ENCODE measurements at regions not wholly inside any gene's neighbourhood (a gene's known extent, or its start where the extent isn't known, plus 50 kb on each side); places are given as distances from the start of the nearest gene placed in this dataset.

DNA sequence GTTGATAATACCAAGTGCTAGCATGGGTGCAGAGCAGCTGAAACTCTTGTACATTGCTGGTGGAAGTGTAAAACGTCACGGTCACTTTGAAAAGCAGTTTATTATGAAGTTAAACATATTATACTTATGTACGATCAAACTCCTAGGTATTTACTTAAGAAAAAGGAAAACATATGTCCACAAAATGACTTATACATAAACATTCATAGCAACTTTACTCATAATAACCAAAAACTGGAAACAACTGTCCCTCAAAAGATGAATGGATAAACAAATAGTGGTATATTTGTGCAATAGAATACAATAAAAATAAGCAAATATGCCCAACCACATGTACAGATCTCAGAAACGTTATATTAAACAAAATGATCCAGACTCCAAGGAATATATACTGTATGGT, 92.3 kb upstream of the TRIO start:
- Histone ChIP-seq H3K79me2 (ENCODE audit: insufficient read depth, low read length) (no peaks in the 10 kb centered on the region), H3K4me3 (ENCODE audit: low read depth, low read length, poor library complexity, severe bottlenecking) (no peak overlapping the region), H3K4me1 (ENCODE audit: insufficient read depth, low read length, severe bottlenecking) (no peaks in the 10 kb centered on the region), H2AFZ (ENCODE audit: low read length) (no peak overlapping the region), H3K27ac (ENCODE audit: low read depth, low read length, poor library complexity, severe bottlenecking) (no peak overlapping the region), H3K9me2 (ENCODE audit: low read depth, low read length) (no peaks in the 10 kb centered on the region), H3K36me3 (ENCODE audit: insufficient read depth, low read length) (no peaks in the 10 kb centered on the region), H3K9ac (ENCODE audit: low read length) (no peak overlapping the region), H3K4me2 (ENCODE audit: low read length) (no peak overlapping the region), H4K20me1 (ENCODE audit: insufficient read depth, low read length) (no peaks in the 10 kb centered on the region), H3F3A (ENCODE audit: insufficient read depth, low read length) (no peaks in the 10 kb centered on the region), H3K9me3 (ENCODE audit: low read length) (no peaks in the 10 kb centered on the region), H3K27me3 (ENCODE audit: insufficient read depth, low read length) (no peaks in the 10 kb centered on the region)
- TF ChIP-seq EZH2 (IDR thresholded peaks at IDR 0.05; ENCODE audit: borderline replicate concordance, low read length) (no peak), CTCF (IDR thresholded peaks at IDR 0.05; ENCODE audit: low read length) (no peak)

DNA sequence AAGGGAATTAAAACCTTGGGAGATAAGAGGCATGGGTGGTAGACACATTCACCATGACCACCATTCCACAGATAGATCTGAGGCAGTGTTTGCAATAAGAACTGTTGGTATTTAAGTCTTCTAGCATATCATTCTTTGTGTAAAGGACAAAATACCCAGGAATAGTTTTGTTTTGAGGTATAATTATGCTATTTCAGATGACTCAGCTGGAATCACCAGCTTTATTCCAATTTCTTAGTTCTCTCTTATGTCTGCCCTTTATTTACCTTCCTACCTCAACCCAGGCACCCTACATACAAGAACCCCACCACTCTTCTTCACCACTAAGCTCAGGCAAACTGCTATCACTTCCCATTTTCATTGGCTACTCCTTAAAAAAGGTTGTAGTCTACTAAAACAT, 94.7 kb upstream of the TRIO start:
- H4K20me1 ChIP-seq (ENCODE audit: insufficient read depth, low read length) = no peaks in the 10 kb centered on the region
- H3K9me3 ChIP-seq (ENCODE audit: low read length) = no peaks in the 10 kb centered on the region
- no peak overlapping the region for H3K27ac ChIP-seq (ENCODE audit: low read depth, low read length, poor library complexity, severe bottlenecking)
- H3K9me2 ChIP-seq (ENCODE audit: low read depth, low read length) = no peaks in the 10 kb centered on the region
- TF ChIP-seq CTCF (IDR thresholded peaks at IDR 0.05; ENCODE audit: low read length) (no peak), EZH2 (IDR thresholded peaks at IDR 0.05; ENCODE audit: borderline replicate concordance, low read length) (no peak)
- no peak overlapping the region for H3K9ac ChIP-seq (ENCODE audit: low read length)
- H3K36me3 ChIP-seq (ENCODE audit: insufficient read depth, low read length) = no peaks in the 10 kb centered on the region
- H3F3A ChIP-seq (ENCODE audit: insufficient read depth, low read length) = no peaks in the 10 kb centered on the region
- H3K4me3 ChIP-seq (ENCODE audit: low read depth, low read length, poor library complexity, severe bottlenecking) = no peak overlapping the region
- H3K4me1 ChIP-seq (ENCODE audit: insufficient read depth, low read length, severe bottlenecking) = no peaks in the 10 kb centered on the region
- no peak overlapping the region for H2AFZ ChIP-seq (ENCODE audit: low read length)
- H3K4me2 ChIP-seq (ENCODE audit: low read length) = no peak overlapping the region
- H3K27me3 ChIP-seq (ENCODE audit: insufficient read depth, low read length) = no peaks in the 10 kb centered on the region
- no peaks in the 10 kb centered on the region for H3K79me2 ChIP-seq (ENCODE audit: insufficient read depth, low read length)

GRCh38 chr5:14041528-14042192, 97.2 kb upstream of the DNAH5 start:
- Histone ChIP-seq H3K27me3 (ENCODE audit: insufficient read depth, low read length) (no peaks in the 10 kb centered on the region), H3K4me1 (ENCODE audit: insufficient read depth, low read length, severe bottlenecking) (no peaks in the 10 kb centered on the region), H3K36me3 (ENCODE audit: insufficient read depth, low read length) (no peaks in the 10 kb centered on the region), H3K9me3 (ENCODE audit: low read length) (no peaks in the 10 kb centered on the region), H3K27ac (ENCODE audit: low read depth, low read length, poor library complexity, severe bottlenecking) (no peak overlapping the region), H4K20me1 (ENCODE audit: insufficient read depth, low read length) (no peaks in the 10 kb centered on the region), H2AFZ (ENCODE audit: low read length) (no peak overlapping the region), H3F3A (ENCODE audit: insufficient read depth, low read length) (no peaks in the 10 kb centered on the region), H3K9me2 (ENCODE audit: low read depth, low read length) (no peaks in the 10 kb centered on the region), H3K4me2 (ENCODE audit: low read length) (no peak overlapping the region), H3K4me3 (ENCODE audit: low read depth, low read length, poor library complexity, severe bottlenecking) (no peak overlapping the region), H3K79me2 (ENCODE audit: insufficient read depth, low read length) (no peaks in the 10 kb centered on the region), H3K9ac (ENCODE audit: low read length) (no peak overlapping the region)
- no peak for TF ChIP-seq CTCF (IDR thresholded peaks at IDR 0.05; ENCODE audit: low read length)
- no peak for TF ChIP-seq EZH2 (IDR thresholded peaks at IDR 0.05; ENCODE audit: borderline replicate concordance, low read length)
